Keratinocyte (primary cell): ENCODE measurements at regions not wholly inside any gene's neighbourhood (a gene's known extent, or its start where the extent isn't known, plus 50 kb on each side); places are given as distances from the start of the nearest gene placed in this dataset.

Experiments used
- EZH2 ChIP-seq: IDR thresholded peaks from one replicate; pipeline ENCODE4 v1.6.1; 2012; ENCODE audit warnings: inconsistent platforms, mild to moderate bottlenecking, low read length, moderate library complexity
- TF ChIP-seq, protein P1 (sequence below), 3 experiments: IDR thresholded peaks in 1 of 3; conservative IDR thresholded peaks in 1 of 3; optimal IDR thresholded peaks in 1 of 3; 2 replicates in 2 of 3; 3 replicates in 1 of 3; pipeline versions ENCODE3 to v1.5.1; 2011; ENCODE audit warnings: low read length in 3 of 3, mild to moderate bottlenecking in 3 of 3, moderate library complexity in 2 of 3, control low read depth in 1 of 3, inconsistent platforms in 1 of 3; ENCODE audit not compliant: insufficient read depth in 2 of 3; ENCODE audit errors: extremely low read depth in 1 of 3

DNA sequence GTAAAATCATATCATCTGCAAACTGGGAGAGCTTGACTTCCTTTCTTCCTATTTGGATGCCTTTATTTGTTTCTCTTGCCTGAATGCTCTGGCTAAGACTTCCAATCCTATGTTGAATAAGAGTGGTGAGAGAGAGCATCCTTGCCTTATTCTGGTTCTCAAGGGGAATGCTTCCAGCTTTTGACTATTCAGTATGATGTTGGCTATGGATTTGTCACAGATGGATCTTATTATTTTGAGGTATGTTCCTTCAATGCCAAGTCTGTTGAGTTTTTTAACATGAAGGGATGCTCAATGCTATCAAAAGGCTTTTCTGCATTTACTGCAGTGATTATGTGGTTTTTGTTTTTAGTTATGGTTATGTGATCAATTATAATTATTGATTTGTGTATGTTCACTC lies 2144.6 kb upstream of the TENM3 start:
- no peak for TF ChIP-seq EZH2
- TF ChIP-seq, protein P1, sequence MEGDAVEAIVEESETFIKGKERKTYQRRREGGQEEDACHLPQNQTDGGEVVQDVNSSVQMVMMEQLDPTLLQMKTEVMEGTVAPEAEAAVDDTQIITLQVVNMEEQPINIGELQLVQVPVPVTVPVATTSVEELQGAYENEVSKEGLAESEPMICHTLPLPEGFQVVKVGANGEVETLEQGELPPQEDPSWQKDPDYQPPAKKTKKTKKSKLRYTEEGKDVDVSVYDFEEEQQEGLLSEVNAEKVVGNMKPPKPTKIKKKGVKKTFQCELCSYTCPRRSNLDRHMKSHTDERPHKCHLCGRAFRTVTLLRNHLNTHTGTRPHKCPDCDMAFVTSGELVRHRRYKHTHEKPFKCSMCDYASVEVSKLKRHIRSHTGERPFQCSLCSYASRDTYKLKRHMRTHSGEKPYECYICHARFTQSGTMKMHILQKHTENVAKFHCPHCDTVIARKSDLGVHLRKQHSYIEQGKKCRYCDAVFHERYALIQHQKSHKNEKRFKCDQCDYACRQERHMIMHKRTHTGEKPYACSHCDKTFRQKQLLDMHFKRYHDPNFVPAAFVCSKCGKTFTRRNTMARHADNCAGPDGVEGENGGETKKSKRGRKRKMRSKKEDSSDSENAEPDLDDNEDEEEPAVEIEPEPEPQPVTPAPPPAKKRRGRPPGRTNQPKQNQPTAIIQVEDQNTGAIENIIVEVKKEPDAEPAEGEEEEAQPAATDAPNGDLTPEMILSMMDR (optimal IDR thresholded peaks at IDR 0.05 in 1 of 3, IDR thresholded peaks at IDR 0.05 in 1 of 3, conservative IDR thresholded peaks at IDR 0.05 in 1 of 3; ENCODE audit: extremely low read depth in 1 of 3, insufficient read depth in 2 of 3, low read length in 3 of 3) = no peak
